ENCODE measurements at regions not wholly inside any gene's neighbourhood (a gene's known extent, or its start where the extent isn't known, plus 50 kb on each side); places are given as distances from the start of the nearest gene placed in this dataset.
A peak's percentile ranks its signal among the peaks of the same experiment; 100 is the strongest.
"Not testable (repeated sequence)": the region's sequence is repeated elsewhere in the genome, so short reads cannot be mapped to it uniquely, and the experiment has no call there.

DNA sequence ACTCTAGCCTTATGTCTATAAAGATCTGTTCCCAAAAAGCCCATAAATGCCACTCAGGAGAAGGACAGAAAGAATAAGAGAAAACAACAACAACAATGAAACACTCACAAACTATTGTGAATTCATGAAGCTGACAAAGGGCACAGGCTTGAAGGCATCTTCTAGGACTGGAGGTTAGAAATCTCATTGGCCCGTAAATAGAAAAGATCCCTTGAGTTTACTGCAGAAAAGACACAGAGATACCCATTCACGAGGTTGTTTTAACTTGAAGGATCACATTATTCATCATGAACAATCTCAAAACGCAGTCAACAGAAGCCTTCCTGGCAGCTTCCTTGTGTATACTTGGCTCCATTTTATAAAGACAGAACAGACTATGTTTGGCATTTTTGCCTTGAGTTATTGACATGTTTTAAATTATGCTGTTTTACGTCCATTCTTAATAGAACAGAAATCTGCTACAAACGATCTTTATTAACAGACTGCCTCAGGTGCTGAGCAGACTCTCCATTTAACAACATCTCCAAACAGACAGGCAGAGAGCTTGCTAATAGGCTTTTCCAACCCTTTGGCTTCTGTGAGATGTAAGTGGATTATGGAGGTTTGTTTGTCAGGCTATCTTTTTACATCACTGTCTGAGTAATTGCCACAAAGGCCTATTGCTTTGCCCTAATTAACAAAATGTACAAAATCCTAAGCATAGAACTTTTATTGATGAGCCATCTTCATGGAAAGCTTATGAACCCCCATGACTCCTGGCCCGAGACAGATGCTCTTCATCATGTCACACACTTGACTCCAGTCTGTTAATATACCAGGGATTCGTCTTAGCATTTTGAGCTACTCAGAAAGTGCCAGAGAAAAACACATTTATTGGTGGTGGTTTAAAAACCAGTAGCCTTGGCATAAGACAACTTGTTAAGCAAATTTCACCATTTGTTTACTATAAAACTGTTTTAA, 735.3 kb upstream of the ZNF608 start:
- no peak for DNase-seq

DNA sequence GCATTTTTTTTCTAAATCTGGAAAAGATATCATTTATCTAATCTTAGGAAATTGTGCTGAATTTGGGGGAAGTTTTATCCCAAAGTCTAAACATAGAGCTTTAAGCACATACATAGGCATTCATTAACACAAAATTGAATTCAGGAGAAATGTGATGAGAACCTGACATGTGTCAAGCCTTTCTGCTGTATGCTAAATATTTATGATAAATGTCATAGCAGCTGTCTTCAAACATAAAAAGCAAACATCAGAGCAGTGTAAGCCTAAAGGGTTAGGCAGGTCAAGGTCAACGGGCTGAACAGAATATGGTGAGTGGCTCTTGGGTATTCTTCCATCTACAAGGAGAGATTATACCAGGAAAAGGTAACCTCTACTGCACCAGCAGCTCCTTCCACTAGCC, 737.2 kb upstream of the ZNF608 start:
- no peak for DNase-seq

DNA sequence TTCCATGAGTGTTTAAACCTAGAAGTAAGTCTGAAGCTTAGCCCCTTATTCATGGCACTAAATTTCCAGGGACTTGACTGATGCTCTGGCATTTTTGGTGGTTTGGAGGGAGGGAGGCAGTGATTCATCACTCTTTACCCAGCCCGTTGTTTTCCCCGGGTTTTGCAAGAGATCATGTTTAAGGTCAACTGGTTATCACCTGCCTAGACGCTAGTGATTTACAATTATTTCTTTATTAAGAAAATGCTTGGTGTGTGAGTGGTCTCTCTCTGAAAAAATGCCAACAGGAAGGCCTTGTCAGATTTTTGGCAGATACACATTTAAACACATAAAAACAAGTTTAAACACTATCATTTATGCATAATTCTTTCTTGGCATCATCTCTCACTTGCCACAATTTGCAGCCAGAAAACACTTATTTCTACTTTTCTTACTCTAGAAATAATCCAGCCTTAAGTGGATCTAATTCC, 737.9 kb upstream of the ZNF608 start:
- DNase-seq = no peak

DNA sequence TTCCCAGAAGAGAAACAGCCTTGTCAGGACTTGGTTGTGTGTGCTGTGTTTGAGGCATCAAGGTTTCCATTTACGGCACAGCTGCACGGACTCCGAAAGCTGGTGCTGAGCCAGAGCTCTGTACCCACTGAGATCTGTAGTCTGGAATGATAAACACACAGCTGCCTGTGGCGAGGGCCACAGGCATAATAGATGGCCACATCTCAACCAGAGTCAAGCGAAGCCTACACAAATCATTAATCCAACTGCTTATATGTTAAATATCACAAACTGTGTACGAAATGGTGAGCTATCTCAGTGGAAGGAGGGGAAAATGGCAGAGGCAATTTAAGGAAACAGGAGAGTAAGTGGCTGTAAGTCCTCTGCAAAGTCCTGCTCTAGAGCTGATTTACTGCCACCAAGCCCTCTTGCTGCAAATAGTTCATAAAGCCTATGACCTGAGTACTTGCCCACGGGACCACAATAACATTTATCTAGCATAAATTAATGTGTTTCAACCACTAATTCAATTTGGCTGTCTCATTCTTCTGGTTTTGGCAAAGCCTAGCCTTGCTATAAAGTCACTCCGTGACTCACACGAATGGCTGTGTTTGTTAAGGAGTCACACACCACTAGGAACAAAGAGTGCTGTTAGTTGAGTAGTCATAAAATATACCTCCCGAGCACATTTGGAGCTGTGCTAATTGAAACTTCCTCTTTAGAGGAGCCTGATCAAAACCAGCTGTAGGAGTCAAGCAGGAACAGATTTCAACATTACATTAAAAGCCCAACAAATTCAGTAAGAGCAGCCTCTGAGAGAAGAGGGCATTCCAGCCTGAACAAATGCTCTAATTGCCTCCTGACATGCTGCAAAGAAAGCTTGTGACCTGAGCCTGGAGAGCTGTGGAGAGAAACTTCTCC, 738.6 kb upstream of the ZNF608 start:
- DNase-seq = peak; percentile 97

DNA sequence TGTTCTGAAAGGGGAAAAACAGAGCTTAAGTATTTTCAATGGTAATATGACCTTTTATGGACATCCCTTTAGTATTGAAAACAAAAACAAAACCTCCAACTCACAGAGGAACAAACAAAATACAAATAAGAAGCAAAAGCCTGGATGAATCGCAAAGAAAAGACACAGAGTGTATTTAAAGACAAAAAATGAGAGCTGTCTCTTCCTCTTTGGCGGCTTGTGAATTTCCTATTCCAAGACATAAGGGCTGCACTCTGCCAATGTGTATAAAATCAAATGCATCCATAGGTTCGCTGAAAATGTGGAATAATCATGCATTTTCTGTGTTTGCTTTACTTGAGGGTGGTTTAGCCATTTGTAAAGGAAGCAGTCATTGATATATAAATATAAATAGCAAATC, 739.3 kb upstream of the ZNF608 start:
- DNase-seq = no peak

DNA sequence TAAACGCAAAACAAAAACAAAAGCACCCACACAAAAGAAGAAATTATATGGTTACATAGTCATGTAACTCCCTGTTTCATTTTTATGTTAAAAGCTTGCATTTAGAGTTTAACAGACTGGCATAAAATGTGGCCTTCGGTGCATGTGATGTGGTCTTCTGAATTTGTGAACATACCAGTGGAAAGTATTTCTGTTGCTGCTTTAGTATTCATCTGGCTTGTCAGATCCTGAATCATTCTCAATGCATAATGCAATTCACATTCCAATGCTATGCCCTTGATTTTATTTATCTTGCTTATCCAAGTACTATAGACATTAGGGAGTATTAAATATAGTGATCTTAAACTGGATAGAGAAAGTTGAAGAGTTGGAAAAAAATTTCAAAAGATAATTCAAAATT, 740.2 kb upstream of the ZNF608 start:
- no peak for DNase-seq

DNA sequence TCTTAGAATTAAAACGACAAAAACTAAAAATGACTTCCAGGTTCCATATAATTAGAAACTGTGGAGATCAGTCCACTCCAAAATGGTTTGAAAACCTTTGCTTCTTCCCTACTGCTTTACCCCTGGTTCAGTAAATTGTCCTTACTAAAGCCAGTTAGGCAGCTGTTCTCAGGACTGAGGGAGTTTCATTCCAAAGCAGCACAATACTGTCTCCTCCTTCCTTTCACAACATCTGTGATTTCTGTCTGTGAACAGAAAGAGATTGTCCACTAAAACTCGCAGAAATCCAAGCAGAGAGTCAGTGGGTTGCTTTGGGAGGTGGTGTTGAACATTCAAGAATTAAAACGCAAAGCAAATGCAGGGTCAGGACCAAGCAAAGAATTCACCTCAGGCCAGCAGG, 740.8 kb upstream of the ZNF608 start:
- DNase-seq = peak; percentile 55

DNA sequence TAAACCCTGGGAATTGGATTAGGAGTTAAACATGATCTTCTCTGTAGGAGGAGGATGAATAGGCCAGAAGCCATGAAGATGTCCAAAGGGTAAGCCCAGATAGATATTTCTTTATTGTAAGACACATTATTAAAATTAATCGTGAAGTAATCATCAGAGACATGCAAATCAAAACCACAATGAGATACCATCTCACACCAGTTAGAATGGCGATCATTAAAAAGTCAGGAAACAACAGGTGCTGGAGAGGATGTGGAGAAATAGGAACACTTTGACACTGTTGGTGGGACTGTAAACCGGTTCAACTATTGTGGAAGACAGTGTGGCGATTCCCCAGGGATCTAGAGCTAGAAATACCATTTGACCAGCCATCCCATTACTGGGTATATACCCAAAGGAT, 741.2 kb upstream of the ZNF608 start:
- not testable (repeated sequence) for DNase-seq

DNA sequence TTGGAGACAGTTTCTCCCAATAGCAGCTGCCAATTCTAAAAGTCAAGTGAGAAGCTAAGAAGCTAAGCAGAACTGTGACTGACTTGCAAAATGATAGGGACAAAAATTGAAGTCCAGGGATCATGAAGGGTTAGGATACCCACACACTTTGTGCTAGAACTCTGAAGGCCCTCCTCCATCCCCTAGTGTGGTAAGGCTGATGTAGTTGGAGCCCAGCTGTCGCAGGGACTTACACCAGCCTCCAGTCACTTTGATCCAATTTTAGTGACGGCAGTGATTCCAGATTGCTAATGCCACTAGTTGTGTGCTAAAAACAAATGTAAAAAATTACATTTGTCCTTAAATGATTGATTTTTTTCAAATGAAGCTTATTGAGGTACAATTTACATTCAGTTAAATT, 742.7 kb upstream of the ZNF608 start:
- DNase-seq = peak; percentile 67

DNA sequence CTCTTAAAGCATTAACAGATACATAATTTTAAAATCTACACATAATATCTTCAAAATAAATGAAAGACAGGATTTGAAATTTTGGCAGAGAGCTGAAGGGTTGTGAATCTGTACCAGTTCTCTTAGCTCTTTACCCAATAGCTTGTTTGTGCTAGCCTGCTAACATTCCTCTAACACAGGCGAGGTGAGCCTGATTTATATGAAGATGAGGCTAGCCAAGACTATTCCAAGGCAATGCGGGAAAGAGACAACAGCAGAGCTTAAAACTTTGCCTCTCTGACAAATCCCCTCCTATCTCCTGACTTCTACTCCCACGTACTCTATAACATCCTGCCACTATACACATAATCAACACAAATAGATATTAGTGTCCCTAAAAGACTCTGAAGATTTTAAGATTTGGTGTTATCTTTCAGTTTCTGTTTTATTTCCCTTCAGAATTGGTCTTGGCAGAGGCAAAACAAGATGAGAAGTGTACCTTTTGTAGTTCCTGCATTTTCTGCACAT, 745.6 kb upstream of the ZNF608 start:
- no peak for DNase-seq

DNA sequence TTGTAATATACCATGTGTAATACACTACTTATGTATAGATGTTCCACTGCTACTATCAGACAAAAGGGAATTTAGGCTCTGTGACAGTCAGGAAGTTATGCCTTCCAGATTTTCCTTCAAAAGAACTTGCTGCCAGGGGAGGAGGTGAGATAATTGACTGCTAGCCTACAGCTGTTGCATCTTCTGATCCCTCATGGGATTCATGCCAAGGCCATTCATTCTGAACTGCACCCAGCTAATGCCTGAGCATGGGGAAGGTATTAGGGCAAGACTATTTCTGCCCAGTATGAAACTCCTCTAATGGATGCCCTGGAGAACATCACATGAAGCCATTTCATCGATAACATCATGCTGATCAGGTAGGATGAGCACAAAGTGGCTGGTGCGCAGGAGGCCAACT, 746.5 kb upstream of the ZNF608 start:
- peak; percentile 74 for DNase-seq

DNA sequence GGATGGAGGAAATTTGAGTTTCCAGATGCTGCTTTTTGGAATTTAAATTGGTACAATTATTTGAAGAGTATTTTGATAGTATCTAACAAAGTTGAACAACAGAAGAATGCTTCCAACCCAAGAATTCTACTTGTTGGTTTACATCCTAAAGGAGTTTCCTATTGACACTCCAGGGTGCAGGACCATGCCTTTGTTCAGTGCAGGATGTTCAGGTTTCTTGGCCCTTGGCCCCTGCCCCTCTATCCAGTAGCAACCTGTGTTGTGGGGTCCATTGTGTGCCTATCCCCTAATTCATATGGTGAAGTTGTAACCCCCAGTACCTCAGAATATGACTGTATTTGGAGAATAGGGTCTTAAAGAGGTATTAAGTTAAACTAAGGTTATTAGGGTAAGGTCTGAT, 750.0 kb upstream of the ZNF608 start:
- DNase-seq = no peak

DNA sequence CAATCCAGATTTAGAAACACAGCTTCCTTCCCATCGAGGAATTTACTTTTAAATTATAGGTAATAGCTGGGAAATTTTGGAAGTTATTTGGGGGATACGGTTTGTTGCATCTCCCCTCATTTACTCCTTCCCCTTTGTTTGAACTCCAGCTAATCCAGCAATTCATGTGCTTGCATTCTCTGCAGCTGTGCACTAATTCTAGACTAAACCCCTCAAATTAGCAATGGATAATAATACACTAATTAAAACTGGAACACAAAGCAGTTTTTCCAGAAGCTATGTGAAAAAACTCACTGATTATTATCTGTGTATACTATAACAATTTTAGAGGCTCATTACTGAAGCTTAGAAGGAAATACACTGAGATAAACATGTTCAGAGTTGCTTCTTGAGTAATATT, 751.2 kb upstream of the ZNF608 start:
- no peak for DNase-seq

DNA sequence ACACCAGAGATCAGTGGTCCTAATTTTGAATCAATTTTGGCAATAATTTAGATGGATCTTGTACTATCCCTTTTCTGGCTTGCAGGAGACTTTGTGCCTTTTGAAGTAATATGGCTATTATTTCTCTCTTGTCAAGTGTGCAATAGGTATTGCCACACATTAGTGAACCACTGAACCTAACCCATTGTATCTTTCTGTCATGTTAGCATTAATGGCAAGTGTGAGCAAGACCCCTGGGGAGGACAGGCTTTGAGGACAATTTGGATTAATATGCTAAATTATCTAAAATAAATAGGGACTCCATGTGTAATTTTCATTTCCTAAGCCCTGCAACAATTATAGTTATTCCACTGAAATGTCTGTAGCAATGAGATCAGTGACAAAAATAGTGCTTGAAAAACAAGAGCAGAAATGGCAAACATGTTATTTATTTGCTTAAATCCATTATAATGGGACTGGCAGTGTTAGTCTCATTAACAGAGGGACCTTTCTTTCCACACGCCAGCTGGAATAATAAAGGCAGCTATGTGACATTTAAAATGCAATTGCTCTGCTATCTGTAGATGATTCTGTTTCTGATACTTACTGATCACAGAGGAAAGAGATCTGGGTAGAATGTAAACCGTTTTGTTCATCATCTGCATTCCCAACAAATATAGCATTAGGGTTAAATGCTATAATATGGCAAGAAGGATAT, 753.3 kb upstream of the ZNF608 start:
- DNase-seq = no peak

DNA sequence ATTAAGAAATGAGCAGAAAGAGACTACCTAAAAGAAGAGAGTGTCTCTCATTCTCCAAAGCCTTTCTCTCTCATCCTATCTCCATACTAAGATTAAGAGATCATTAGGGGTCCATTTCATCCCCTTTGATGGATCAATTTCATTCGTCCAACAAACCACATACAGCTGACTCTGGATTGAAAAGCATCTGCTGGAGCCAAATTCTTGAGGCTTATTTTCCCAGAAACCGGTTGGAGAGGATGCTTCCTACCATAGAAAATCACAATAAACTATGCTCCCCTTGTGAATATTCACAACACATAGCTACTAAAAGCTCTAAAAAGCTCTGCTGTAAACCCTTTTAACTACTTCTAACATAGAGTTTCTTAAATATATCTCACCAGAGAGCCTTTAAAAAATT, 755.0 kb upstream of the ZNF608 start:
- DNase-seq = peak; percentile 43

DNA sequence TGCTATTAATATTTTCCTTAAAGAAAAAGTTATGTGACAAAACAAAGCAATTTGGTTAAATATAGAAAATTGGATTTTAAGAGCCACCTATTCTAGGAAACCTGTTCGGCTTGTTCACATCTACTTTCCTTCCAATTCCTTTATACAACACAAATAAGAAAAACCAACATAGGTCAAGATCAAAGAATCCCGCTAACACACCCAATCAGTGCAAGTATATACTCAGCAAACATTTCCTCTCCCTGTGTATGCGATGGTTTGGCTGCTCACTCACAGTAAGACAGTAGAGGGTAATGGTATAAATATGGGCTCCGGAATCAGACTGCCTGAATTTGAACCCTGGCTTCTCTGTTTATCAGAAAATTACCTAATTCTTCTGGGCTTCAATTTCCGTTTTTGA, 757.5 kb upstream of the ZNF608 start:
- DNase-seq = no peak

DNA sequence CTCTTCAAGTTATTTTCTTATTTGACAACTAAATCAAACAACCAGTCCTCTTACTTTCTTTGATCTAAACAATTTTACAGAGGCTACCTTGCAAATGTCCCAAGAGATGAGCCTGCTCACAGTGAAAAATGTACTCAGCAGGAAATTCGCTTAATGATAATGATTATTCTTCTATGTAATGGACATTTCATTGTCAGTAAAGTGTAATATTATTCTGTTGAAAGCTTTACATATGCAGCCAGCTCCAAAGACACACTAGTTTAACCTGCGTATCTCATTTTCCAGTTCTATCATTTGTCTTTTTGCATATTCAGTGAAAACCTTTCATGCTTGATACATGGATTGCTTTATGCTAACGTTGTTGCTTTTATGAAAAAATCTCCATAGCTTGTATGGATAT, 758.7 kb upstream of the ZNF608 start:
- no peak for DNase-seq

DNA sequence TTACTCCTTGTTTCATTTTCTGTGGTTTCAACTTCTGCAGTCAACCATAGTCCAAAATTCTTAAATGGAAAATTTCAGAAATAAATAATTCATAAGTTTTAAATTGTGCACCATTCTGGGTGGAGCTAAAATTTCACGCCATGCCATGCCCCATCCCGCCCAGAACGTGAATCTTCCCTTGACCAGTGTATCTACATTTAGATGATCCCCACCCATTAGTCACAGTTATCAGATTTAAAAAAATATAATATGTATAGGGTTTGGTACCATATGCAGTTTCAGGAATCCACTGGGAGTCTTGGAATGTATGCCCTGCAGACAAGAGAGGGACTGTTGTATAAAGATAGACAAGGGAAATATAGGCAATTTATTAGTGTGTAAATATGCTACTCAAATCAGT, 759.7 kb upstream of the ZNF608 start:
- DNase-seq = no peak

DNA sequence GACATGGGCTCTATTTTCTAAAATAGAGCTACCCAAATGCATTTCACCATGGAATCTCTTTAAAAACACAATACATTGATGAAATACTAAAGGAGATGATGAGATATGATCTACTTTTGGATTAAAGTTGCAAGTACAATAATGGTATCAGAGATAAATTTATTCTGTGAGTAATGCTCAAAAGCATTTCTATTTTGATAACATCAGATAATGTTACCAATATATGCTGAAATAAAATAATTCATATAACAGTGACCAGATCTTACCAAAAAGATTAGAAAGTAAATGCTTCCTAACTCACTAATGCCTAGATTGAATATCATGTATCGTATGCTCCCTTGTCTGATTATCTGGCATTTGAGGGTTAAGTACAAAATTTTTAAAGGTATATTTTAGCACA, 761.8 kb upstream of the ZNF608 start:
- no peak for DNase-seq

DNA sequence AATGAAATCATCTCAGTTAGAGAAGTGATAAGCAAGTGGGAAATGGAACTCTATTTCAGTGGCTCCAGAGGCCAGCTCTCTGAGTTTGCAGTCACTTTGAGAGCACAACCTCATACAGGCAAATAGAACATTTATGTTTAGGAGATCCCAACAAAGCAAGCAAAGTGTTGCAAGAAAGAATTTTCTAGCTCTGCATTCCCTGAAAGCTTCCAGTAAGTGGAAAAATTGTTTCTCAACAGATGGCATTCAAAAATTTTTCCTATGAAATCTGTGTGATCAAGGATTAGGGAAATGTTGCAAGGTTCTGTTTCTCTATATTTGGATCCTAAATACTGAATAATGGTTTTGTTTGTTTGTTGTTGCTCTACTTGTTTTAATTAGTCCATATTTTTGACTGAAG, 764.2 kb upstream of the ZNF608 start:
- DNase-seq = no peak

DNA sequence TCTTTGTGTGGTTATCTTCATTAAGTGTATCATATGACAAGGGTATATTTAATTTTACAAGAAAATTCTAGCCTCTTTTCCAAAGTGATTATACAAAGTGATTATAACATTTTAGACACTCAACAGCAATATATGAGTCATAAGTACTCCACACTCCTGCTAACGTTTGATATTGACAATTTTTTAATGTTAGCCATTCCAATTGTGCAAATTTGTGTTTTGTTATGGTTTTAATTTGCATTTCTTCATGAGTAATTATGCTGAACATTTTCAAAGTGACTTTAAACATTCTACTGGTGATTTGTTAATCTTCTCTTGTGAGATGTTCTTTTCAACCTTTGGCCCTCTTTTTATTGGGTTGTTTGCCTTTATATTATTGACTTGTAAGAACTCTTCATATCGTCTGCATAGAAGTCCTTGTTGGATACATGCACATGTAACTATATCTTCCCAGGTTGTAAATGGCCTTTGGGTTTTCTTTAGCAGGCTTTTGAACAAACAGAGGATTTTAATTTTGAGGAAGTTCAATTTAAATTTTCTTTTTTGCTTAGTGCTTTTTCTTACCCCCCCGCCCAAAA, 771.6 kb upstream of the ZNF608 start:
- DNase-seq = no peak

DNA sequence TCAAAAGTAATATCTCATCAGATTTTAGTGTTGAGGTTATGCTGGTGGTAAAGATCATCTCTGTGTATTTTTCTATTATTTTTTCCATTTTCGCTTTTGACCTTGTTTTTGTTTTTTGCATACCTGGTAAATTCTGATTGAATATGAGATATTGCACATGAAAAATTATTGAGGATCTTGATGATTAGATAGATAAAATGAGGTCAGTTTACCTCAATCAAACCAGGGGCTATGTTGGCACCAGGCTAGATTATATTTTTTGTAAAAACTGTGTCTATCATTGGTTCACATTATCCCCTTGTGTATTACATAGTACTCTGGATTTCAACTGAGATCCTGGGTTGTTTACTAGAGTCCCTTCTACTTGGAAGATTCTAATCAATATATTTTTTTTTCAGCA, 774.9 kb upstream of the ZNF608 start:
- DNase-seq = no peak

All from tongue (tissue), 1 donor.